K562 (cell line): ENCODE measurements at regions not wholly inside any gene's neighbourhood (a gene's known extent, or its start where the extent isn't known, plus 50 kb on each side); places are given as distances from the start of the nearest gene placed in this dataset.

ENCODE experiments used
- CHCHD3 ChIP-seq: fragments of 250-450 bp; sonication (Bioruptor Pico); IDR thresholded peaks from 2 replicates; pipeline ENCODE4 v2.1.2; 2022; ENCODE audit warnings: mild to moderate bottlenecking
- JUN ChIP-seq, 2 experiments: sonication (generic) in 1 of 2; formaldehyde crosslinking in 1 of 2; IDR thresholded peaks; 2 replicates each; pipeline versions ENCODE4 v1.6.1 to v1.8.0; 2012 to 2022; ENCODE audit warnings: borderline replicate concordance in 2 of 2, mild to moderate bottlenecking in 2 of 2, improper control_type of control experiment in 1 of 2, low read depth in 1 of 2, low read length in 1 of 2, missing genetic modification reagents in 1 of 2
- NUFIP1 ChIP-seq: fragments of 450-650 bp; IDR thresholded peaks from 2 replicates; pipeline ENCODE4 v1.6.1; 2018; ENCODE audit not compliant: partially characterized antibody
- TAF1 ChIP-seq: IDR thresholded peaks from 2 replicates; pipeline ENCODE4 v1.6.1; 2011; ENCODE audit warnings: mild to moderate bottlenecking, low read length, moderate library complexity; ENCODE audit not compliant: insufficient read depth, control insufficient read depth, severe bottlenecking; ENCODE audit errors: extremely low read depth

GRCh38 chr2:200235533-200235932 is 71.0 kb upstream of the SPATS2L start:
- no peak for TF ChIP-seq NUFIP1
- TF ChIP-seq TAF1: no peak
- TF ChIP-seq JUN (IDR thresholded peaks at IDR 0.05; ENCODE audit: borderline replicate concordance, low read depth, low read length): no peak
- TF ChIP-seq JUN (CRISPR knock-in tag; IDR thresholded peaks at IDR 0.05; ENCODE audit: borderline replicate concordance): no peak
- TF ChIP-seq CHCHD3 (CRISPR knock-in tag): no peak
